ENCODE measurements at regions not wholly inside any gene's neighbourhood (a gene's known extent, or its start where the extent isn't known, plus 50 kb on each side); places are given as distances from the start of the nearest gene placed in this dataset.

DNA sequence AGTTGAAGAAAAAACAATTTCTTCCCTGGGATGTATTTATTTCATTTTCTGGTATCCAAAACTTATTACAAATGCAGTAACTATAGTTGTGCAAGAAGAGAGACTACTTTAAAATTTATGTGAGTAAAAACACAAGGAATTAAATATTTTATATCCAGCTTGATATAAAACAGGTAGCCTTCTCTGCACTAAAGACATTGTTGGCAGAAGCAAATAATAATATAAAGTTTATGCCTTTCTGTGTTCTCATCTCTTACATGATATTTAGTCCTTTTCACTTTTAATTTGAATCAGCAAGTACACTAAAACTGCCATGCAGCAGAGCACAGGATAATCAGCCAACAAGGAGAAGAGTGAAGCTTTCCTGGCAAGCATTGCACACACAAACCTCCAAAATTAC, 352.7 kb downstream of the ARL6IP6 start:
- Histone ChIP-seq H3K27ac (ENCODE audit: low read length) (no peak overlapping the region), H3K27me3 (ENCODE audit: control insufficient read depth, insufficient read depth, low read length) (no peaks in the 10 kb centered on the region), H3K4me1 (ENCODE audit: control insufficient read depth, insufficient read depth, low read length) (no peaks in the 10 kb centered on the region), H3K9me3 (ENCODE audit: control insufficient read depth, insufficient read depth, low read depth, low read length) (no peaks in the 10 kb centered on the region), H3K36me3 (ENCODE audit: control insufficient read depth, insufficient read depth, low read length) (no peaks in the 10 kb centered on the region), H3K4me3 (ENCODE audit: low read depth in 2 of 2, low read length in 2 of 2) (no peak overlapping the region)
- no peak for ATAC-seq
- ChIA-PET POLR2A (no interaction called here), CTCF (no interaction called here)
- DNase-seq (ENCODE audit: low read depth, low spot score), result no peak
- no TSS peak for BruUV-seq (replicated peaks)
- intact Hi-C loops (cut with micrococcal nuclease; ENCODE audit: unreplicated experiment) (no loop called here), in situ Hi-C loops (cut with HindIII; ENCODE audit: low pct_unique_long_range_greater_than_20kb, low sequenced_read_pairs) (no loop called here)
- TF ChIP-seq CTCF (IDR thresholded peaks at IDR 0.05) (no peak), TCF7L2 (IDR thresholded peaks at IDR 0.05; ENCODE audit: low read depth, low read length) (no peak), POLR2AphosphoS5 (IDR thresholded peaks at IDR 0.05; ENCODE audit: low read depth, low read length) (no peak), SIN3A (IDR thresholded peaks at IDR 0.05; ENCODE audit: borderline replicate concordance, insufficient read depth, low read depth, low read length) (no peak)
- TF ChIP-seq, protein P1, sequence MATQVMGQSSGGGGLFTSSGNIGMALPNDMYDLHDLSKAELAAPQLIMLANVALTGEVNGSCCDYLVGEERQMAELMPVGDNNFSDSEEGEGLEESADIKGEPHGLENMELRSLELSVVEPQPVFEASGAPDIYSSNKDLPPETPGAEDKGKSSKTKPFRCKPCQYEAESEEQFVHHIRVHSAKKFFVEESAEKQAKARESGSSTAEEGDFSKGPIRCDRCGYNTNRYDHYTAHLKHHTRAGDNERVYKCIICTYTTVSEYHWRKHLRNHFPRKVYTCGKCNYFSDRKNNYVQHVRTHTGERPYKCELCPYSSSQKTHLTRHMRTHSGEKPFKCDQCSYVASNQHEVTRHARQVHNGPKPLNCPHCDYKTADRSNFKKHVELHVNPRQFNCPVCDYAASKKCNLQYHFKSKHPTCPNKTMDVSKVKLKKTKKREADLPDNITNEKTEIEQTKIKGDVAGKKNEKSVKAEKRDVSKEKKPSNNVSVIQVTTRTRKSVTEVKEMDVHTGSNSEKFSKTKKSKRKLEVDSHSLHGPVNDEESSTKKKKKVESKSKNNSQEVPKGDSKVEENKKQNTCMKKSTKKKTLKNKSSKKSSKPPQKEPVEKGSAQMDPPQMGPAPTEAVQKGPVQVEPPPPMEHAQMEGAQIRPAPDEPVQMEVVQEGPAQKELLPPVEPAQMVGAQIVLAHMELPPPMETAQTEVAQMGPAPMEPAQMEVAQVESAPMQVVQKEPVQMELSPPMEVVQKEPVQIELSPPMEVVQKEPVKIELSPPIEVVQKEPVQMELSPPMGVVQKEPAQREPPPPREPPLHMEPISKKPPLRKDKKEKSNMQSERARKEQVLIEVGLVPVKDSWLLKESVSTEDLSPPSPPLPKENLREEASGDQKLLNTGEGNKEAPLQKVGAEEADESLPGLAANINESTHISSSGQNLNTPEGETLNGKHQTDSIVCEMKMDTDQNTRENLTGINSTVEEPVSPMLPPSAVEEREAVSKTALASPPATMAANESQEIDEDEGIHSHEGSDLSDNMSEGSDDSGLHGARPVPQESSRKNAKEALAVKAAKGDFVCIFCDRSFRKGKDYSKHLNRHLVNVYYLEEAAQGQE (IDR thresholded peaks at IDR 0.05; ENCODE audit: insufficient read depth in 1 of 2, low read depth in 2 of 2, low read length in 1 of 2), result no peak

DNA sequence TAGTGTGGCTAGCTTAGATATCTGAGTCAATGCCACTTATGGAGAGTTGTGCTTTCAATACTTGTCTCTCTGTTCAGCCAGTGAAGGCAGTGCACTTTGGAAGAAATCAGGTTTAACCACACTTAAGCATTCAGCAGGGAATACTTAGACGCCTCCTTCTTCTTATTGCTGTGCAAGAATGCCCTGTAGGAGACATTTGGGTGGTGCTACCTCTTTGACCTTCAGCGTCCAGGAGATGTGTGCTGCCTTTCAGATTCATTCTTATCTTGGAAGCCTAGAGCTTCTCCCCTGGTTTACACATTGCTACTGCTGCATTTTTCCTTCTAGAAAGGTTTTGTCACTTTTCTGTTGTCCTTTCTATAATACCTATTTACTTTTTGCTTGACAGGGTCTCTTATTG, 350.5 kb downstream of the ARL6IP6 start:
- no peak for DNase-seq (ENCODE audit: low read depth, low spot score)
- Histone ChIP-seq H3K9me3 (ENCODE audit: control insufficient read depth, insufficient read depth, low read depth, low read length) (no peaks in the 10 kb centered on the region), H3K36me3 (ENCODE audit: control insufficient read depth, insufficient read depth, low read length) (no peaks in the 10 kb centered on the region), H3K27me3 (ENCODE audit: control insufficient read depth, insufficient read depth, low read length) (no peaks in the 10 kb centered on the region), H3K4me3 (ENCODE audit: low read depth in 2 of 2, low read length in 2 of 2) (no peak overlapping the region), H3K27ac (ENCODE audit: low read length) (no peak overlapping the region), H3K4me1 (ENCODE audit: control insufficient read depth, insufficient read depth, low read length) (no peaks in the 10 kb centered on the region)
- TF ChIP-seq POLR2AphosphoS5 (IDR thresholded peaks at IDR 0.05; ENCODE audit: low read depth, low read length), result no peak
- no peak for TF ChIP-seq TCF7L2 (IDR thresholded peaks at IDR 0.05; ENCODE audit: low read depth, low read length)
- TF ChIP-seq, protein P1 (IDR thresholded peaks at IDR 0.05; ENCODE audit: insufficient read depth in 1 of 2, low read depth in 2 of 2, low read length in 1 of 2), result no peak
- no peak for TF ChIP-seq CTCF (IDR thresholded peaks at IDR 0.05)
- no peak for TF ChIP-seq SIN3A (IDR thresholded peaks at IDR 0.05; ENCODE audit: borderline replicate concordance, insufficient read depth, low read depth, low read length)
- ChIA-PET CTCF (interaction anchor here (0.5 kb wide), 1 partner anchor 1127 kb away, joined by 3 read pairs; no protein-coding TSS in a partner anchor), POLR2A (no interaction called here)
- no peak for ATAC-seq
- in situ Hi-C loops (cut with HindIII; ENCODE audit: low pct_unique_long_range_greater_than_20kb, low sequenced_read_pairs) (no loop called here), intact Hi-C loops (cut with micrococcal nuclease; ENCODE audit: unreplicated experiment) (no loop called here)
- no TSS peak for BruUV-seq (replicated peaks)

Data from Panc1 (cell line).